ENCODE measurements at regions not wholly inside any gene's neighbourhood (a gene's known extent, or its start where the extent isn't known, plus 50 kb on each side); places are given as distances from the start of the nearest gene placed in this dataset.

DNA sequence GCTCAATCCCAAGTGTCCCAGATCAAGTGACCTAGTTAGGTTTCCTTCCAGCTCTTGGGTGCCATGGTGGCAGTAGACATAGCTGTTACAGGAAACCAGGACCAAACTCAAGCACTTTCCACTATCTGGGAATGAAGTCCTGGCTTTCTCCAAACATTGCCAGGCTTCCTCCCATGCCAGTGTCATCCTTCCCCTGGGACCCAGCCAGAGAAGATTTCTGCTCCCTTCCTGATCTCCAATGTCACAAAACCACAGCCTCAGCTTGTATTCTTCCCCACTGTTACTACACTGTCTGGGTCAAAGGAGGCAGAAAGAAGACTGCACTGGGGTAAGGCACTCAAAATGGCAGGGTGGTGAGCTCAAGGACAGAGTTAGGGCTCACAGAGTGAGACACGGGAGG lies 347.1 kb downstream of the TNS1 start:
- TF ChIP-seq, protein P1, sequence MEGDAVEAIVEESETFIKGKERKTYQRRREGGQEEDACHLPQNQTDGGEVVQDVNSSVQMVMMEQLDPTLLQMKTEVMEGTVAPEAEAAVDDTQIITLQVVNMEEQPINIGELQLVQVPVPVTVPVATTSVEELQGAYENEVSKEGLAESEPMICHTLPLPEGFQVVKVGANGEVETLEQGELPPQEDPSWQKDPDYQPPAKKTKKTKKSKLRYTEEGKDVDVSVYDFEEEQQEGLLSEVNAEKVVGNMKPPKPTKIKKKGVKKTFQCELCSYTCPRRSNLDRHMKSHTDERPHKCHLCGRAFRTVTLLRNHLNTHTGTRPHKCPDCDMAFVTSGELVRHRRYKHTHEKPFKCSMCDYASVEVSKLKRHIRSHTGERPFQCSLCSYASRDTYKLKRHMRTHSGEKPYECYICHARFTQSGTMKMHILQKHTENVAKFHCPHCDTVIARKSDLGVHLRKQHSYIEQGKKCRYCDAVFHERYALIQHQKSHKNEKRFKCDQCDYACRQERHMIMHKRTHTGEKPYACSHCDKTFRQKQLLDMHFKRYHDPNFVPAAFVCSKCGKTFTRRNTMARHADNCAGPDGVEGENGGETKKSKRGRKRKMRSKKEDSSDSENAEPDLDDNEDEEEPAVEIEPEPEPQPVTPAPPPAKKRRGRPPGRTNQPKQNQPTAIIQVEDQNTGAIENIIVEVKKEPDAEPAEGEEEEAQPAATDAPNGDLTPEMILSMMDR (IDR thresholded peaks at IDR 0.05; ENCODE audit: borderline replicate concordance, extremely low read depth, low read length, poor library complexity, severe bottlenecking): no peak
- TF ChIP-seq EZH2 (IDR thresholded peaks at IDR 0.05; ENCODE audit: borderline replicate concordance, low read depth, low read length, severe bottlenecking): no peak
